ENCODE measurements at regions not wholly inside any gene's neighbourhood (a gene's known extent, or its start where the extent isn't known, plus 50 kb on each side); places are given as distances from the start of the nearest gene placed in this dataset.

DNA sequence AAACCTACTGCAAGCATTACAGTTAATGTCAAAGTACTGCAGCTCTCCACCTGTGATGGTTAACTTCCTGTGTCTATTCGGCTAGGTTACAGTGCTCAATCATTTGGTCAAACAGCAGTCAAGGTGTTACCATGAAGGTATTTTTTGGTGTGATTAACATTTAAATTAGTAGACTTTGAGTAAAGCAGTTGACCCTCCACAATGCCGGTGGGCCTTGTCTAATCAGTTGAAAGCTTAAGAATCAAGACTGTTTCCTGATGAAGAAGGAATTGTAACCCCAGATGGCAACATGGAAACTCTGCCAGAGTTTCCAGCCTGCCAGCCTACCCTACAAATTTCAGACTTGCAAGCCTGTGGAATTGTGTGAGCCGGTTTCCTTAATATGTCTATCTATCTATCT is 683.9 kb downstream of the BRD1 start:
- no peak overlapping the region for H3K4me3 ChIP-seq (ENCODE audit: low read depth, low read length)
- TF ChIP-seq POLR2A (IDR thresholded peaks at IDR 0.05; ENCODE audit: extremely low read depth, insufficient read length) = no peak
- TF ChIP-seq, protein P1, sequence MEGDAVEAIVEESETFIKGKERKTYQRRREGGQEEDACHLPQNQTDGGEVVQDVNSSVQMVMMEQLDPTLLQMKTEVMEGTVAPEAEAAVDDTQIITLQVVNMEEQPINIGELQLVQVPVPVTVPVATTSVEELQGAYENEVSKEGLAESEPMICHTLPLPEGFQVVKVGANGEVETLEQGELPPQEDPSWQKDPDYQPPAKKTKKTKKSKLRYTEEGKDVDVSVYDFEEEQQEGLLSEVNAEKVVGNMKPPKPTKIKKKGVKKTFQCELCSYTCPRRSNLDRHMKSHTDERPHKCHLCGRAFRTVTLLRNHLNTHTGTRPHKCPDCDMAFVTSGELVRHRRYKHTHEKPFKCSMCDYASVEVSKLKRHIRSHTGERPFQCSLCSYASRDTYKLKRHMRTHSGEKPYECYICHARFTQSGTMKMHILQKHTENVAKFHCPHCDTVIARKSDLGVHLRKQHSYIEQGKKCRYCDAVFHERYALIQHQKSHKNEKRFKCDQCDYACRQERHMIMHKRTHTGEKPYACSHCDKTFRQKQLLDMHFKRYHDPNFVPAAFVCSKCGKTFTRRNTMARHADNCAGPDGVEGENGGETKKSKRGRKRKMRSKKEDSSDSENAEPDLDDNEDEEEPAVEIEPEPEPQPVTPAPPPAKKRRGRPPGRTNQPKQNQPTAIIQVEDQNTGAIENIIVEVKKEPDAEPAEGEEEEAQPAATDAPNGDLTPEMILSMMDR (IDR thresholded peaks at IDR 0.05; ENCODE audit: low read depth, low read length) = no peak
- TF ChIP-seq, protein P2, sequence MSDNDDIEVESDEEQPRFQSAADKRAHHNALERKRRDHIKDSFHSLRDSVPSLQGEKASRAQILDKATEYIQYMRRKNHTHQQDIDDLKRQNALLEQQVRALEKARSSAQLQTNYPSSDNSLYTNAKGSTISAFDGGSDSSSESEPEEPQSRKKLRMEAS (IDR thresholded peaks at IDR 0.05; ENCODE audit: low read depth, low read length) = no peak
- TF ChIP-seq MYC (IDR thresholded peaks at IDR 0.05; ENCODE audit: low read depth, low read length) = no peak
- DNase-seq (ENCODE audit: low read depth) = no peak

DNA sequence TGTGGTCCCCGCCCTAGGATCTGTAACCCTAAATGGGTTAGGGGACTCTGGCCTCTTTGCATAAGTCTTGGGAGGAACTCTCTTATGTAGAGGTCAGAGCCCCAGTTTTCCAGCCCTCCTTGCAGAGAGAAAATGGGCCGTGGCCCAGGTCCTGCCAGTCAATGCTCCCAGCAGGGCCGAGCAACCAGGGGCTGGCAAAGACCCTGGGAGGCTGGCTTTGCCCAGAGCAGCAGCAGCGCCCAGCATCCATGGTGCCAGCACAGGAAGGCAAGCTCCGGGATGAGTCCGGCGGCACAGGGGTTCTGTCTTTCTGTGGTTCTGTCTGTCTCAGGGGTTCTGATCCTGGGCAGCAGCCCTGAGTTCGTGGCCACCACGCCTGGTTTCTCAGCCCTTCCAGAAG is 684.8 kb downstream of the BRD1 start:
- no peak overlapping the region for H3K4me3 ChIP-seq (ENCODE audit: low read depth, low read length)
- no peak for TF ChIP-seq MYC (IDR thresholded peaks at IDR 0.05; ENCODE audit: low read depth, low read length)
- TF ChIP-seq, protein P2 (IDR thresholded peaks at IDR 0.05; ENCODE audit: low read depth, low read length) = no peak
- DNase-seq (ENCODE audit: low read depth) = no peak

DNA sequence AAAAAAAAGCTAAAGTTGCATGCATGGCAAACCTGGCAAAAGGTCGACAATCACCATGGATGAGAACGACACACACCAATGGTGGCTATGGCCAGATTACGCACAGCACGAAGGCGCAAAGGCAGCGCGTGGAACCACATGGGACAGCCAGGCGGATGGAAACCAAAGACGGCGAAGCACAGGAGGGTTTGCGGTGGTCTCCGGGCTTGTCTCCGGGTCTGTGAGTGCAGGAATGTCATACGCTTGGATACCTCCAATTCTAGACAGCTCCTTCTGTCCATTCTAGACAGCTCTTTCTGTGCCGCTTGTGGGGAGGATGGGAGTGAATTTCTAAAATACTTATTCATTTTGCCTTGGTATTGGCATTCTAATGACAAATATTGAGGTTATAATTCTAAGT is 685.4 kb downstream of the BRD1 start:
- TF ChIP-seq, protein P2 (IDR thresholded peaks at IDR 0.05; ENCODE audit: low read depth, low read length) = no peak
- no peak for TF ChIP-seq POLR2A (IDR thresholded peaks at IDR 0.05; ENCODE audit: extremely low read depth, insufficient read length)
- TF ChIP-seq, protein P1 (IDR thresholded peaks at IDR 0.05; ENCODE audit: low read depth, low read length) = no peak
- no peak for TF ChIP-seq MYC (IDR thresholded peaks at IDR 0.05; ENCODE audit: low read depth, low read length)
- no peak overlapping the region for H3K4me3 ChIP-seq (ENCODE audit: low read depth, low read length)
- no peak for DNase-seq (ENCODE audit: low read depth)

DNA sequence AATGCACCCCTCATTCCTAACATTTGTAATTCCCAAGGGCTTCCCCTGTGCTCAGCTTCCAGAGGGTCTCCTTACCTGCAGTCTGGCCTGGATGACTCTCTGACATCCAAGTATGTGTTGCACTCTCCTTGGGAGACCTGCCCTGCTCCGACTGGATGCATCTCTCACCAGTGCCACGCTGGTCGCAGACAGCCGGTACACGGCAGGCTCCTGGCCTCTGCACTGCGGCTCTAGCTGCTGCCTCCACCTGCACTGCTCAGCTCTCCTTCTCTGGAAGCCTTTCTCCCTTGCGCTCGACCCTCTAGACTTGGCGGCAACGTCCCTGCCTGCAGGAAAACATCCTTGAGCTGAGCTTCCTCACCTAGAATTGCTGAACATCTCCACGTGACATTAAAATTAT is 685.9 kb downstream of the BRD1 start:
- no peak for DNase-seq (ENCODE audit: low read depth)
- TF ChIP-seq, protein P1 (IDR thresholded peaks at IDR 0.05; ENCODE audit: low read depth, low read length) = no peak
- TF ChIP-seq, protein P2 (IDR thresholded peaks at IDR 0.05; ENCODE audit: low read depth, low read length) = no peak
- no peak for TF ChIP-seq MYC (IDR thresholded peaks at IDR 0.05; ENCODE audit: low read depth, low read length)
- no peak for TF ChIP-seq POLR2A (IDR thresholded peaks at IDR 0.05; ENCODE audit: extremely low read depth, insufficient read length)
- no peak overlapping the region for H3K4me3 ChIP-seq (ENCODE audit: low read depth, low read length)

DNA sequence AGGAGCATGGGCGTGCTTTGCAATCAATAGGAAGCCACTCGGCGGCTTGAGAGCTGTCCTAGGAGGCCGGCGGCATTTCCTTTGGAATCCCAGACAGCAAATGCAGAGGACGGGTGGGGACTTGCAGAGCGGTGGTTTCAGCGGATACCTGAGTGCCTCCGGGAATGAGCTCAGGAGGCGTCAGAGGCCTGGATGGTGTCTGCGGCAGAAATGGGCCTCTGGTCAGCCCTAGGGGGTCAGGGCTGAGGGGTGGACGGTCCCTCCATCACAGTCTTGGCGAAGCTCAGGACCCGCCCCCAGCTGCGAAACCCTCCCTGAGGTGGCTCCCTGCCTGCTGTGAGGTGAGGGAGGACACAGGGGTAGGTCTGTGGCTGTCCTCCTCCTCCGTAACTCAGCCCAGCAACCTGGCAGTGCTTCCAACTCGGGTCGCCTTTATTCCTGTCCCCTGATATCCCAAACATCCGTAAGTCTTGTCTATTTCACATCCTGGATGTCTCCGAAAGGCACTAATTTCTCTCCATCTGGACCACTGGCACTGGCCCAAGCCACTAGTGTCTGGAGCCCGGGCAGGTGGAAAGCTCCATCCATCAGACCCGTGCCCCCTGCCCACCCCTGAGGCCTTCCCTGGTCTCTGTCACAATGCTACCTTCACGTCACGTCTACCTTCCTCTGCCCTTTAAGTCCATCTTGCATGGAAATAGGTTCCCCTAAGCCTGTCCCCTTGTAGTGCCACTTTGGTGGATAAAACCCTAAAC is 686.6 kb downstream of the BRD1 start:
- DNase-seq (ENCODE audit: low read depth) = no peak
- H3K4me3 ChIP-seq (ENCODE audit: low read depth, low read length) = no peak overlapping the region
- TF ChIP-seq MYC (IDR thresholded peaks at IDR 0.05; ENCODE audit: low read depth, low read length) = no peak

DNA sequence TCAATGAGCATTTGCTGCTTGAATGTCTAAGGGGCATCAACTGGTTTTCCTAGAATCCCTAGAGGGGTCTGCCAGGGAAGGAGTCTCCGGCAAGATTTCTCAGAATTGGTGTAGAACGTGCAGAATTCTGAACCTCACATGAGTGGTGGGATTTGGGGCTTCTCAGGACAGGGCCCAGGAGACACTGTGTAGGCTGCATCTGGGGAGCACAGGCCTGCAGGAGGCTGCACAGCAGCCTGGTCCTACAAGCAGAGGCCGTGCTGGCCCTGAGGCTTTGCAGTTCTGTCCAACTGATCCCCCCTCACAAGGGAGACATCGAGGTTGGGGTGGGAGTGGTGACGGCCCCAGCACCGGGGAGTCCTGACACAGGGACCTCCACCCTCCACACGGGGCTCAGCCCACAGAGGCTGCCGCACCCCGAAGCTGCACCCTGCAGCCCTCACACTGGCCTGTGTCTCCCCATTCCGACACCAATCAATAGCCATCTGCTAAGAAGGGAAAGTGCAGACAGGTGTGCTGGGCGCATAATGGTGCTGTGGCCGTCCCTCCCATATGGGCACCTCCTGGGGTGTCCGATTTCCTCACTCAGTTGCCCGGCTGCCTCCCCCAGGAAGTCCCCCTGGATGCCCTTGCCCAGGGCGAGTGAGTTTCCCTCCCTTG is 688.1 kb downstream of the BRD1 start:
- no peak for DNase-seq (ENCODE audit: low read depth)
- no peak overlapping the region for H3K4me3 ChIP-seq (ENCODE audit: low read depth, low read length)
- TF ChIP-seq, protein P2 (IDR thresholded peaks at IDR 0.05; ENCODE audit: low read depth, low read length) = no peak
- TF ChIP-seq, protein P1 (IDR thresholded peaks at IDR 0.05; ENCODE audit: low read depth, low read length) = no peak
- no peak for TF ChIP-seq MYC (IDR thresholded peaks at IDR 0.05; ENCODE audit: low read depth, low read length)
- no peak for TF ChIP-seq POLR2A (IDR thresholded peaks at IDR 0.05; ENCODE audit: extremely low read depth, insufficient read length)

Data from NB4 (cell line).